GM18511 (cell line): ENCODE measurements at regions not wholly inside any gene's neighbourhood (a gene's known extent, or its start where the extent isn't known, plus 50 kb on each side); places are given as distances from the start of the nearest gene placed in this dataset.
"Not testable (repeated sequence)": the region's sequence is repeated elsewhere in the genome, so short reads cannot be mapped to it uniquely, and the experiment has no call there.

Experiments used
- ATAC-seq: cut with Tn5 transposase; IDR thresholded peaks from one replicate; pipeline ENCODE4 v1.9.1; 2021; ENCODE audit warnings: mild to moderate bottlenecking, moderate library complexity; ENCODE audit not compliant: unreplicated experiment

DNA sequence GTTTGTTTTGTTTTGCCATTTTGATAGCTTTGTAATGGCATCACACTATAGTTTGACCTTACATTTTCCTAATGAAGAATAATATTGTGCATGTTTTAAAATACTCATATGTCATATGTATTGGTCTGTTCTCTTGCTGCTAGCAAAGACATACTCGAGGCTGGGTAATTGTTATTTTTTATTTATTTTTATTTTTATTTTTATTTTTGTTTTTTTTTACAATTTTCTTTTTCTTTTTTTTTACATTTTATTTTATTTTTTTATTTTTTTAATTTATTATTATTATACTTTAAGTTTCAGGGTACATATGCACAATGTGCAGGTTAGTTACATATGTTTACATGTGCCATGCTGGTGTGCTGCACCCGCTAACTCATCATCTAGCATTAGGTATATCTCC is 104.6 kb upstream of the GRID2 start:
- no peak for ATAC-seq

DNA sequence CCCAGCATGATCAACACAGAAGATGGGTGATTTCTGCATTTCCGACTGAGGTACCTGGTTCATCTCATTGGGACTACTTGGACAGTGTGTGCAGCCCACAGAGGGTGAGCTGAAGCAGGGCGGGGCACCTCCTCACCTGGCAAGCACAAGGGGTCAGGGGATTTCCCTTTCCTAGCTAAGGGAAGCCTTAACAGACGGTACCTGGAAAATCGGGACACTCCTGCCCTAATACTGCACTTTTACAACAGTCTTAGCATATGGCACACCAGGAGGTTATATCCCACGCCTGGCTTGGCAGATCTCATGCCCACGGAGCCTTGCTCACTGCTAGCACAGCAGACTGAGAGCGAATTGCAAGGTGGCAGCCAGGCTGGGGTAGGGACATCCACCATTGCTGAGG is 92.9 kb upstream of the GRID2 start:
- no peak for ATAC-seq

DNA sequence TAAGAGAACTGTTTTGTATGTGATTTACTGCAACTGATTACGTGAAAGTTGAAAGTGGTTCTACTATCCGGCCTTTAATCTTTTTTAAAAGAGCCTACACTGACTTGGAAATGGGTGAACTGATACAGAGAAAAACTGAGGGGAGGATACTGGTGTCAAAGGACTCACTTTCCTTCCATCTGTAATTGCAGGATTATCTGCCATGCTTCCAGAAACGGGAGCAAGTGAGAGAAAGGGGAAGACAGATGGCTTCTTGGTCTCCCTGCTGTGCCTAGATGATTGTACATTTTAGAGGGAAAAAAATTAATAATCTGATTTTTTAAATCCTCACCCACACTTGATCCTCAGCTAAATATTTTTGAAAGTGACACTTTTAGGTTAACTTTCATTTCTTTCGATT is 88.3 kb upstream of the GRID2 start:
- ATAC-seq = no peak

DNA sequence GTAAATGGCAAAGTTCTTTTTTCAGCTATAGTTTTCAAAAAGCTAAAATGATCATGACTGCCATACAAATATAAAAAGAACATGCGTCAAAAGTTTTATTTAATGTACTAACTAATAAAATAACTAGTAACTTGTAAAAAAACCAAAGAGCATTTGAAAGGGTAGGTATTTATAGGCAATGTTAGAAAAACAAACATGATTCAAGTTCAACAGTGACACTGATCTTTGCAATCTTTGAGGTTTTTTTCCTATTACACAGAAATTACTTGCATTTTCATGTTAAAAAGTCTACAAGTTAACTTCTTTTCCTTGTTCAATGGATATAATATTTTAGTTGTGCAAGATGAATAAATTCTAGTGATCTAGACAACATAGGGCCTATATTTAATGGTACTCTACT is 72.3 kb upstream of the GRID2 start:
- no peak for ATAC-seq

DNA sequence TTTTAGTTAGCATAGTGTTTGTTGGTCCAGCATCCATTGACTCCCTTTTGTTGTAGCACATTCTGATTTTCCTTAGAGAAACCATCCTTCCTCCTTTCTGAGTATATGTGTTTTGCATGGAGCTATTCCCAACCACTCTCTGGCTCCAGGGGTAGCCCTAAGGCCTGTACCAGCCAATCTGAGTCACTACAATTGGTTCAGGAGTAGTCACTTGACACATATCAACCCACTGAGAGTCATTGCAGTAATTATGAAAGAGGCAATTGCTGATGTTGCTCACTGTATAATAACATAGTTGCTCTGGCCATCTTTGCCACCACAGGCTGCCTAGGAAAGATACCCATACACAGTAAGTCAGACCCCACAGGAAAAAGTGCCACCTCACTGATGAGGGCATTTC is 71.2 kb upstream of the GRID2 start:
- ATAC-seq = no peak

DNA sequence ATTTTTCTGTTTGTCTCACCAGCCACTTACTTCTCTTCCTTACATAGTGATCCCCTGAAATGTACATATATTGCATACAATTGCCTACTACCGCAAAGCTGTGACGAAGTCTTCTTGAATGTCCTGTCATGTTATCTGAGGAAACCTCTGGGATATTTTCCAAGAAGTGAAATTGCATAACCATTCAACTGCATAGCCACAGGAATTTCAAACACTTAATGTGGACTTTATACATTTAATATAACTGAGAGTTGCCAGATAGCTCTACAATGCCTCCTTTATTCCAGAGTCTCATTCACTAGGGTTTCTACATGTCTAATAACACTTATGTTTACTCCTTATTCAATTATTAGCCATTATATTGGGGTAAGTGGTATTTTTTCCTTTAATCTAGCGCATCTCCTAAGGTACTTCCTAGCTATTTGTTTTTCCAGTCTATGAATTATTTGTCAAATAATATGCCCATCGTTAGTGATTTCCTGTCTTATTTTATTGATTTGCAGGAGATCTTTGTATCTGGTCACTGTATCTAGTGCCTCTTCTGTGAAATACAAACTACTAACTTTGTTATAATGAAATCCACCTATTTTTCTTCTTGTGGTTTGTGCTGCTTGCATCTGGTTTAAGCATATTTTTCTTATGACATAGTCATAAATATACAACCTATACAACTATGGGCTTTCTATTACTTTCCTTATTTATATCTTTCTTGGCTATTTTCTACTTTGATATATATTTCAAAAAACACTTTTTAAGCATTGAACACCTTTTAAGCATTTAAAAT is 69.2 kb upstream of the GRID2 start:
- no peak for ATAC-seq

DNA sequence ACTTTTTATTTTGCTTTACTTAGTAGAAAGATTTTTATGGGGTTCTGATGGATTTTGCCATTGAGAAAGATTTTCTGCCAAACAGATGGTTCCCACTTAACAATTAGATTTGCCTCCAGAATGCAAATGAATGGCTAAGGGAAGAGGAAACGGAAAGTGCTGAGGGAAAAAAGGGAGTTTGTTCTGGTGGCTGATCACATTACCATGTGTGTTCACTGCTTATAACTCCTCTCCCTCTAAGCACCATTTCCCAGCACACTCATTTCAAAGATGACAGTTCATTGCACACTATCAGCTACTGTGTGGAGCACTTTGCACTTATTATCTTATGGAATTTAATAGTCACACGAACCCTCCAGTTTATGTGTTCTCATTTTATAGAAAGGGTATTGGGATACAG is 68.0 kb upstream of the GRID2 start:
- no peak for ATAC-seq

DNA sequence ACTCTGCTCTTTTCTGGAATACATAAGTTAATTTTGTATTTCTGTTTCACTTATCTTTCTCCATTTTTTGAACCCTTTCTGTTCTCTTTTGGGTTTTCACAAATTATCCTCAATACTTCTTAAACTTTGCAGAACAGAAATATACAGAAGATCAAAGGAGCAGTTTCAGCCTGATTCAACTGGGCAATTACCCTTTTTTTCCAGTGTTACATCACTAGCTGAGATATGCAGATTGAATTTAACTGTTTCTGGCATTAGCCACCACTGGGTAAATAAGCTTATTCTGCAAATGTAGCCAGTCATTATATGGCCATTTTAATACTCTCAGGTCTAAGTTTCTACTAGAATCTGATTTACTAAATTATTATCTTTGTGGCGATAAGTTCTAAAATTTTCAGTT is 66.9 kb upstream of the GRID2 start:
- no peak for ATAC-seq

DNA sequence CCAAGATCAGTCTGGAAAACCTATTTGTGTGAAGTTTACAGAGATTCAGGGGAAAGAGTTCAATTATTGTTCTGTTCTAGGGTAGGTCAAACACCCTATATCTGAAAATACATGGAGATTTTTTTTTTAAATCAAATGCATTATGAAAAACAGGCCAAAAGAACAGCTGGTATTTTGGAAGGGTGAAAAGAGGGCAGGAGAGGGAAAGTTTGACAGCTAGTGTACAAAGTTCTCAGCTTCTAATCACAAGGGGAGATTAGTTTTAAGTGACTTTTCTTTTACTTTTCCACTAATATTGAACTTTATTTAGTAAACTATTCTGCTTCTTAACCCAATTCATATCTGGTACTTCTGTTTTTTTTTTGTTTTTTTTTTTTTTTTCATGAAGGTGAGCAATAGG is 66.2 kb upstream of the GRID2 start:
- no peak for ATAC-seq

DNA sequence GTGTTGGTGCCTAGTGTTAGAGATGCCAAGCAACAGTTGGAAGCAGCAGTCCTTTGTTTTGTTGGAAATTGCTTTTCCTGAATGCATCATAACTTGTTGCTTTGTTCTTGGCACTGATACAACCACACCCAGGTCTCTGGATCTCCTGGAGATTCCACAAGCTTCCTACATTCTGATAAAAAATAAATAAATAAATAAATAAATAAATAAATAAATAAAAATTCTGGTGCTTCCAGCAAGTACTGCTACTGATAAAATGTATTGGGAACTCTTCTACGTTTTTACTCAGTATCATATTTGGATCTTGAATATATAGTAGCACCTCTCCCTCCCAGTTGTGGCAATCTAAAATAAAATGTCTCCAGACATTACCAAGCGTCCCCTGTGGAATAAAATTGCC is 62.7 kb upstream of the GRID2 start:
- ATAC-seq = no peak

DNA sequence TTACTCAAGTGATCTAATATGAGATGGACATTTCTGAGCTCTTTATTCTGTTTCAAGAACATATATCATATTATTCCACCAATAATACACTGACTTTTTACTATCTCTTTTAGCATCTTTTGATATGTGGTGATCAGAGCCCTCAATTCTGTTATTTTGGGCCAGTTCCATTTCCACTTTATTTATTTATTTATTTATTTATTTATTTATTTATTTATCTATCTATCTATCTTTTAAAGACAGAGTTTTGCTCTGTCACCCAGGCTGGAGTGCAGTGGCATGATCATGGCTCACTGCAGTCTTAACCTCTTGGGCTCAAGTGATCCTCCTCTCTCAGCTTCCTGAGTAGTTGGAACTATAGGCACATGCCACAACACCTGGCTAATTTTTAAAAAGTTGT is 57.4 kb upstream of the GRID2 start:
- no peak for ATAC-seq

DNA sequence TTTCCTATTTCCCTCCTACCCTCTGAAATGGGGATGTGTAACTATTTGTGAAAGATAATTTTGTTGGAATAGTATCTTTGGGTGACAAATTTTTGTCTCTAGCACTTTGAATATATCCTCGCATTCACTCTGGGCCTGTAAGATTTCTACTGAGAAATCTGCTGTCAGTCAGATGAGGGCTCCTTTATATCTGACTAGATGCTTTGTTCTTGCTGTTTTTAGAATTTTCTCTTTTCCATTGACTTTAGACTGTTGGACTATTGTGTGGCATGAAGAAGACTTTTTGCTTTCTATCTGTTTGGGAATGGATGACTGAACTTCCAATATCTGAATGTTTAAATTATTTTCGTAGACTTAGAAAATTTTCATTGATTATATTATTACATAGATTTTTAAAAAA is 54.2 kb upstream of the GRID2 start:
- no peak for ATAC-seq

DNA sequence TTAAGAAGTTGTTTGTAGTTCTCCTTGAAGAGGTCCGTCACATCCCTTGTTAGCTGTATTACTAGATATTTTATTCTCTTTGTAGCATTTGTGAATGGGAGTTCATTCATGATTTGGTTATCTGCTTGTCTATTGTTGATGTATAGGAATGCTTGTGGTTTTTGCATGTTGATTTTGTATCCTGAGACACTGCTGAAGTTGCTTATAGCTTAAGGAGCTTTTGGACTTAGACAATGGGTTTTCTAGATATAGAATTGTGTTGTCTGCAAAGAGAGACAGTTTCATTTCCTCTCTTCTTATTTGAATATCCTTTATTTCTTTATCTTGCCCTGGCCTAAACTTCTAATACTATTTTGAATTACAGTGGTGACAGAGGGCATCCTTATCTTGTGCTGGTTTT is 52.1 kb upstream of the GRID2 start:
- ATAC-seq = no peak

DNA sequence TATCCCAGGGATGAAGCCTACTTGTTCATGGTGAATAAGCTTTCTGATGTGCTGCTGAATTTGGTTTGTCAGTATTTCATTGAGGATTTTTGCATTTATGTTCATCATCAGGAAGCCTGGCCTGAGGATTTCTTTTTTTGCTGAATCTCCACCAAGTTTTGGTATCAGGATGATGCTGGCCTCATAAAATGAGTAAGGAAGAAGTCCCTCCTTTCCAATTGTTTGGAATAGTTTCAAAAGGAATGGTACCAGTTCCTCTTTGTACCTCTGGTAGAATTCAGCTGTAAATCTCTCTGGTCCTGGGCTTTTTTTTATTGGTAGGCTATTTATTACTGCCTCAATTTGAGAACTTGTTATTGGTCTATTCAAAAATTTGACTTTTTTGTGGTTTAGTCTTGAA is 51.4 kb upstream of the GRID2 start:
- ATAC-seq = not testable (repeated sequence)

DNA sequence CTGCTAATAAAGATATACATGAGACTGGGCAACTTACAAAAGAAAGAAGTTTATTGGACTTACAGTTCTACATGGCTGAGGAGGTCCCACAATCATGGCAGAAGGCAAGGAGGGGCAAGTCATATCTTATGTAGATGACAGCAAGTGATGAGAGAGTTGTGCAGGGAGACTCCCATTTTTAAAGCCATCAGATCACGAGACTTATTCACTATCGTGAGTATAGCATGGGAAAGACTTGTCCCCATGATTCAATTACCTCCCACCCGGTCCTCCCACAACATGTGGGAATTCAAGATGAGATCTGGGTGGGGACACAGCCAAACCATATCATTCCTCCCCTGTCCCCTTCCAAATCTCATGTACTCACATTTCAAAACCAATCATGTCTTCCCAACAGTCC is 50.9 kb upstream of the GRID2 start:
- no peak for ATAC-seq

DNA sequence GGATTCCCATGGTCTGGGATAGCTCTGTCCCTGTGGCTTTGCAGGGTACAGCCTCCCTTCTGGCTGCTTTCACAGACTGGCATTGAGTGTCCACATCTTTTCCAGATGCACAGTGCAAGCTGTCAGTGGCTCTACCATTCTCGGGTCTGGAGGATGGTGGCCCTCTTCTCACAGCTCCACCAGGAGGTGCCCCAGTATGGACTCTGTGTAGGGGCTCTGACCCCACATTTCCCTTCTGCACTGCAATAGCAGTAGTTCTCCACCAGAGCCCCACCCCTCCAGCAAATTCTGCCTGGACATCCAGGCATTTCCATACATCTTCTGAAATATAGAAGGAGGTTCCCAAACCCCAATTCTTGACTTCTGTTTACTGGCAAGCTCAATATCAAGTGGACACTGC is 50.2 kb upstream of the GRID2 start:
- ATAC-seq = no peak
